ENCODE measurements at regions not wholly inside any gene's neighbourhood (a gene's known extent, or its start where the extent isn't known, plus 50 kb on each side); places are given as distances from the start of the nearest gene placed in this dataset.

GRCh38 chr2:217162533-217162932, 302.7 kb upstream of the TNP1 start:
- H3K27ac ChIP-seq (ENCODE audit: low read depth): no peak overlapping the region
- H3K9me2 ChIP-seq (ENCODE audit: insufficient read depth): no peaks in the 10 kb centered on the region
- H3K36me3 Mint-ChIP-seq (ENCODE audit: low read depth): no peaks in the 10 kb centered on the region
- no peaks in the 10 kb centered on the region for H3K36me3 ChIP-seq (ENCODE audit: insufficient read depth)
- no peak overlapping the region for H3K4me3 Mint-ChIP-seq
- DNase-seq (ENCODE audit: low spot score): no peak
- H3K27me3 ChIP-seq (ENCODE audit: insufficient read depth): no peaks in the 10 kb centered on the region
- no peak overlapping the region for H3K4me2 ChIP-seq
- no peaks in the 10 kb centered on the region for H4K20me1 ChIP-seq (replicated peaks; ENCODE audit: insufficient read depth)
- no peaks in the 10 kb centered on the region for H3K9me3 Mint-ChIP-seq
- no peak for ATAC-seq
- no peaks in the 10 kb centered on the region for H3K4me1 Mint-ChIP-seq
- peaks cover 2% of the 10 kb centered on the region for H3K27me3 Mint-ChIP-seq (ENCODE audit: insufficient read depth, low read depth, poor library complexity)
- H3K4me3 ChIP-seq: no peak overlapping the region
- no peaks in the 10 kb centered on the region for H3K79me2 ChIP-seq (replicated peaks; ENCODE audit: insufficient read depth)
- H3K27ac Mint-ChIP-seq: no peak overlapping the region
- H3F3A ChIP-seq (replicated peaks; ENCODE audit: low read depth): no peaks in the 10 kb centered on the region
- H2AFZ ChIP-seq: peak overlapping the region; percentile 69
- TF ChIP-seq ETS1 (IDR thresholded peaks at IDR 0.05): no peak
- no peak for TF ChIP-seq REST (IDR thresholded peaks at IDR 0.05; ENCODE audit: unreplicated experiment)
- TF ChIP-seq CREB1 (CRISPR knock-in tag; IDR thresholded peaks at IDR 0.05; ENCODE audit: low read depth): no peak
- no peak for TF ChIP-seq EZH2phosphoT487 (IDR thresholded peaks at IDR 0.05; ENCODE audit: unreplicated experiment)
- no peak for TF ChIP-seq EZH2 (IDR thresholded peaks at IDR 0.05; ENCODE audit: low read depth, unreplicated experiment)
- TF ChIP-seq JUNB (IDR thresholded peaks at IDR 0.05; ENCODE audit: unreplicated experiment): no peak
- TF ChIP-seq NANOG (IDR thresholded peaks at IDR 0.05; ENCODE audit: borderline replicate concordance): no peak
- TF ChIP-seq ZNF462 (CRISPR knock-in tag; IDR thresholded peaks at IDR 0.05): no peak
- no peak for TF ChIP-seq POLR2AphosphoS5 (IDR thresholded peaks at IDR 0.05; ENCODE audit: low read depth)
- no peak for TF ChIP-seq ZNF114 (CRISPR knock-in tag; IDR thresholded peaks at IDR 0.05)
- no peak for TF ChIP-seq CTCF (conservative IDR thresholded peaks at IDR 0.05; ENCODE audit: low read depth in 2 of 2)
- TF ChIP-seq ZNF331 (CRISPR knock-in tag; IDR thresholded peaks at IDR 0.05; ENCODE audit: low read depth): no peak
- no peak for TF ChIP-seq STAT1 (IDR thresholded peaks at IDR 0.05; ENCODE audit: unreplicated experiment)
- H3K4me1 ChIP-seq (ENCODE audit: insufficient read depth): no peaks in the 10 kb centered on the region
